BE2C (cell line): ENCODE measurements at regions not wholly inside any gene's neighbourhood (a gene's known extent, or its start where the extent isn't known, plus 50 kb on each side); places are given as distances from the start of the nearest gene placed in this dataset.

Experiments used
- DNase-seq: peaks from one replicate; pipeline ENCODE4 v3.0.0-alpha.2; 2020
- H3K27me3 ChIP-seq: fragments of 250-450 bp; sonication (Bioruptor Pico); 2 replicates; pipeline ENCODE4 v1.5.1; 2020; ENCODE audit warnings: mild to moderate bottlenecking
- H3K36me3 ChIP-seq: fragments of 250-450 bp; sonication (Bioruptor Pico); 2 replicates; pipeline ENCODE4 v1.5.1; 2020; ENCODE audit warnings: mild to moderate bottlenecking
- H3K4me1 ChIP-seq: fragments of 250-450 bp; sonication (Bioruptor Pico); 2 replicates; pipeline ENCODE4 v1.5.1; 2020
- H3K4me3 ChIP-seq: 2 replicates; pipeline ENCODE4 v1.5.1; 2011; ENCODE audit warnings: low read depth, low read length
- H3K9me3 ChIP-seq: fragments of 250-450 bp; sonication (Bioruptor Pico); 2 replicates; pipeline ENCODE4 v1.5.1; 2020
- TF ChIP-seq, protein P1 (sequence below): IDR thresholded peaks from 2 replicates; pipeline ENCODE4 v1.5.1; 2012; ENCODE audit warnings: mild to moderate bottlenecking, low read depth, low read length

DNA sequence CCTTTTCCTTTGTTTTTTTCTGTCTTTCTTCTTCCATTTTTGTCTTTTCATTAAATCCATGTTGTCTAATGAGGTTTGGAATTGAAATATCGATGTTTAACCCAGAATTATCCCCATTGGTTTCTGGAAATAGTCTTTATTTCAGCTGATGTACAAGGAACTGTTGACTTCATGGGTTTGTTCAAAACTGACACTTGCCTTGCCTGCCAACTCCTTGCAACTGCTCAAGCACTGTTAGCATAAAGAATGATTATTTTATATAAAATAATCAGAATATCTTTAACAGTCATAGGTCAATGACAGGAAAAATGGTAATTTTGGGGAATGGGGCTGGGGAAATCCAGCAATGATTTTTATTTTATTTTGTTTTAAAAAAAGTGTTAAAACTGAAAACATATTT lies 359.6 kb upstream of the LCORL start:
- Histone ChIP-seq H3K36me3 (no peaks in the 10 kb centered on the region), H3K4me3 (no peak overlapping the region), H3K4me1 (no peaks in the 10 kb centered on the region), H3K27me3 (peaks cover 8% of the 10 kb centered on the region; the same call in 1 of the 2 replicates), H3K9me3 (no peaks in the 10 kb centered on the region)
- TF ChIP-seq, protein P1, sequence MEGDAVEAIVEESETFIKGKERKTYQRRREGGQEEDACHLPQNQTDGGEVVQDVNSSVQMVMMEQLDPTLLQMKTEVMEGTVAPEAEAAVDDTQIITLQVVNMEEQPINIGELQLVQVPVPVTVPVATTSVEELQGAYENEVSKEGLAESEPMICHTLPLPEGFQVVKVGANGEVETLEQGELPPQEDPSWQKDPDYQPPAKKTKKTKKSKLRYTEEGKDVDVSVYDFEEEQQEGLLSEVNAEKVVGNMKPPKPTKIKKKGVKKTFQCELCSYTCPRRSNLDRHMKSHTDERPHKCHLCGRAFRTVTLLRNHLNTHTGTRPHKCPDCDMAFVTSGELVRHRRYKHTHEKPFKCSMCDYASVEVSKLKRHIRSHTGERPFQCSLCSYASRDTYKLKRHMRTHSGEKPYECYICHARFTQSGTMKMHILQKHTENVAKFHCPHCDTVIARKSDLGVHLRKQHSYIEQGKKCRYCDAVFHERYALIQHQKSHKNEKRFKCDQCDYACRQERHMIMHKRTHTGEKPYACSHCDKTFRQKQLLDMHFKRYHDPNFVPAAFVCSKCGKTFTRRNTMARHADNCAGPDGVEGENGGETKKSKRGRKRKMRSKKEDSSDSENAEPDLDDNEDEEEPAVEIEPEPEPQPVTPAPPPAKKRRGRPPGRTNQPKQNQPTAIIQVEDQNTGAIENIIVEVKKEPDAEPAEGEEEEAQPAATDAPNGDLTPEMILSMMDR: no peak
- no peak for DNase-seq

DNA sequence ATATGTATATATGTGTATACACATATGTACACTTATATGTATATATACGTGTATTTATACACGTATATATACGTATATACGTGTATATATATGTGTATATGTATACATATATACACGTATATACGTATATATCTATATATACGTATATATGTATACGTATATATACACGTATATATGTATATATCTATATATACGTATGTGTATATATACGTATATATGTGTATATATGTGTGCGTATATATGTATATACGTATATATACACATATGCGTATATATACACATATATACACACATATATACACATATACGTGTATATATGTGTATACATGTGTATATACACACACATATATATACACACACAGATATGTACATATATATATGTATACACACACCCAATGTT lies 348.0 kb upstream of the LCORL start:
- no peak for DNase-seq
- H3K9me3 ChIP-seq: no peaks in the 10 kb centered on the region
- H3K27me3 ChIP-seq: no peaks in the 10 kb centered on the region
- TF ChIP-seq, protein P1: no peak
- H3K4me3 ChIP-seq: no peak overlapping the region
- H3K36me3 ChIP-seq: no peaks in the 10 kb centered on the region
- no peaks in the 10 kb centered on the region for H3K4me1 ChIP-seq

DNA sequence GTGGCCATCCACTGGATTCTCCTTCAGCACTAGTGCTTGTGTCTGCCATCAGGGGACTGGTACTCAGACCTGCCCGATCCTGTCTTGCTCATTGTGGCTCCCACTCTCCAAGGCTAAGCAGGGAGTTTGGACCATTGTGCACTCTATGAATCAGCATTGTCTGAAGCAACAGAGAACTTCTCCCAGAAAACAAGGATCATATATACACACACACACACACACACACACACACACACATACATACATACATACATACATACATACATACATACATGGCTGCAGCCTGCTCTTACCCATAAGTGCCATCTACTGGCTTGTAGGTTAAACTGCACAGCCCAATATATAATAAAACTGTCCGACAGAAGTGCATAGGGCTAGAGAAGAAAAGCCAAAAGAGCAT lies 345.3 kb upstream of the LCORL start:
- H3K27me3 ChIP-seq: no peaks in the 10 kb centered on the region
- H3K36me3 ChIP-seq: no peaks in the 10 kb centered on the region
- TF ChIP-seq, protein P1: peak; percentile 85
- H3K4me1 ChIP-seq: no peaks in the 10 kb centered on the region
- no peak overlapping the region for H3K4me3 ChIP-seq
- no peaks in the 10 kb centered on the region for H3K9me3 ChIP-seq
- peak; percentile 23 for DNase-seq

DNA sequence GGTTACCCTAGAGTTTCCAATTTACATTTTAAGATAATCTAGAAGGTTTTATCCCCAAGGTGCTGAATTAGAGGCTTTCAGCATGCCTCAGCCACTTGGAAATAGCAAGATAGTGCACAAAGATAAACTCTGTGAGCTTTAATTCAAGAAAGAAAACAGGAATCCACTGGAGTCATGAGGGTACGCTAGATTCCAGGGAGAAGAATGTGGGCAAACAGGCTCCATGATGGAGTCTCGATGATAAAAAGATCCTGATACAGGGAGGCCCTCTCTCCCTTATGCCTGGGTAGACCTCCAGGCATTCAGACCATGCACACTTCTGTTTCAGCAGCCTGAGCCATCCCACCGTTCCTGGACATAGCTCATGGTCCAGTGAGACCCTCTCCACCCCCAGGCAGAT lies 344.6 kb upstream of the LCORL start:
- no peak for DNase-seq
- H3K4me3 ChIP-seq: no peak overlapping the region
- H3K9me3 ChIP-seq: no peaks in the 10 kb centered on the region
- no peaks in the 10 kb centered on the region for H3K36me3 ChIP-seq
- no peaks in the 10 kb centered on the region for H3K27me3 ChIP-seq
- no peaks in the 10 kb centered on the region for H3K4me1 ChIP-seq
- TF ChIP-seq, protein P1: no peak

DNA sequence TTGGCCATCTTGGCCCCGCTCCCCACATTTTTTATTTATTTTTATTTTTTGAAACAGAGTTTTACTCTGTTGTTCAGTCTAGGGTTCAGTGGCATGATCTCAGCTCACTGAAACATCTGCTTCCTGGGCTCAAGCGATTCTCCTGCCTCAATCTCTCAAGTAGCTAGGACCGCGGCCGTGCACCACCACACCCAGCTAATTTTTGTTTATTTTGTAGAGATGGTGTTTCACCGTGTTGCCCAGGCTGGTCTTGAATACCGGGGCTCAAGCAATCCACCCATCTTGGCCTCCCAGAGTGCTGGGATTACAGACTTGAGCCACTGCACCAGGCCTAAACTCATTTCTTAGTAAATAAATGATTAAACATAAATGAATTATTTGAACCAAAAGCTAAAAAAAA lies 322.0 kb upstream of the LCORL start:
- H3K4me3 ChIP-seq: no peak overlapping the region
- no peaks in the 10 kb centered on the region for H3K9me3 ChIP-seq
- TF ChIP-seq, protein P1: no peak

DNA sequence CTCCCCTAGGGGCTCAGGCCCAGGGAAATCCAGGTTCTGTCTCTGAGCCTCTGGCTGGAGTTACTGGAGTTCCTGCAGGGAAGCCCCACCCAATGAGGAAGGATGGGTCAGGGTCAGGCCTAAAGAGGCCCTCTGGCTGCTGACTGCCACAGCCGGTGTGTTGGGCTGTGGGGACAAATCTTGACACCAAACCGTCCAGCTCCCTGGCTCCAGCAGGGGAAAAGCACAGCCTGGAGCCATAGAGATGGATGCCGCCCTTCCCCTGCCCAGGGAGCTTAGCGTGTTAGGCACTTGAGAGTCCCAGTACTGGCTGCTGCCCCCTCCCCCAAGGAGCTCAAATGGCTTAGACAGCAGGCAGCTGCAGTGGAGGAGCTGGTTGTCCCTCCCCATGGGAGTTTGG lies 321.3 kb upstream of the LCORL start:
- Histone ChIP-seq H3K36me3 (no peaks in the 10 kb centered on the region), H3K4me3 (no peak overlapping the region), H3K4me1 (no peaks in the 10 kb centered on the region), H3K9me3 (no peaks in the 10 kb centered on the region), H3K27me3 (no peaks in the 10 kb centered on the region)
- TF ChIP-seq, protein P1: no peak
- DNase-seq: no peak

More for the DNA sequence above, 322.0 kb upstream of the LCORL start:
- no peaks in the 10 kb centered on the region for H3K4me1 ChIP-seq
- no peaks in the 10 kb centered on the region for H3K27me3 ChIP-seq
- no peak for DNase-seq
- H3K36me3 ChIP-seq: no peaks in the 10 kb centered on the region
